ENCODE measurements at regions not wholly inside any gene's neighbourhood (a gene's known extent, or its start where the extent isn't known, plus 50 kb on each side); places are given as distances from the start of the nearest gene placed in this dataset.
"Not testable (repeated sequence)": the region's sequence is repeated elsewhere in the genome, so short reads cannot be mapped to it uniquely, and the experiment has no call there.

GRCh38 chr14:89078021-89078795 lies 253.8 kb downstream of the TTC8 start:
- no peak for DNase-seq

DNA sequence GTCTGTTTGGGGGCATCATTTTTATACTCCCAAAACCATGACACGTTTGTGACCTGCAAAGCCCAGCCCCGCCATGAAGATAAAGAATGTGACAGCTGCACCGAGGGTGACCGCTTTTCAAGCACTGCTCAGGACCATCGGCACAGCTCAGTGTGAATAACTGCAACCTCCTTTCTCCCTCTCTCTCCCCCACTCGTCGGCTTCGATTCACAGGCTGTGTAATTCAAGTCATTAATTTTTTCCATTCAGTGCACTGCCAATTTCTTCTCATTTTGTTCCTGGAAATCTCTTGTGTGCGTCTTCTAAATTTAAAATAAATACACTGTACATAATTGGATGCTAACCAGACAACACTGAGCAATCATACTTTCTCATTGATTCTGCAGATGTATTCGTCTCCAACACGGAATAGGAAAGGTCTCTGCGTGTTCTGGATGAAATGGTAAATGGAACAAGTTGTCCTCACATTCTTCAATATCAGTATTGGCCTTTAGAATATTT lies 260.8 kb downstream of the TTC8 start:
- no peak for DNase-seq

- no peak for DNase-seq
Measured at GRCh38 chr14:89085737-89086382, 261.4 kb downstream of the TTC8 start.

- no peak for DNase-seq
Measured at GRCh38 chr14:89088530-89088929, 264.1 kb downstream of the TTC8 start.

- DNase-seq: no peak
Measured at GRCh38 chr14:89089330-89089729, 264.9 kb downstream of the TTC8 start.

GRCh38 chr14:89091781-89092180 lies 267.3 kb downstream of the TTC8 start:
- no peak for DNase-seq

GRCh38 chr14:89093083-89093730 lies 268.8 kb downstream of the TTC8 start:
- DNase-seq: no peak

- DNase-seq: no peak
Measured at GRCh38 chr14:89095036-89095435, 270.6 kb downstream of the TTC8 start.

GRCh38 chr14:89096946-89097345 lies 272.5 kb downstream of the TTC8 start:
- no peak for DNase-seq

DNA sequence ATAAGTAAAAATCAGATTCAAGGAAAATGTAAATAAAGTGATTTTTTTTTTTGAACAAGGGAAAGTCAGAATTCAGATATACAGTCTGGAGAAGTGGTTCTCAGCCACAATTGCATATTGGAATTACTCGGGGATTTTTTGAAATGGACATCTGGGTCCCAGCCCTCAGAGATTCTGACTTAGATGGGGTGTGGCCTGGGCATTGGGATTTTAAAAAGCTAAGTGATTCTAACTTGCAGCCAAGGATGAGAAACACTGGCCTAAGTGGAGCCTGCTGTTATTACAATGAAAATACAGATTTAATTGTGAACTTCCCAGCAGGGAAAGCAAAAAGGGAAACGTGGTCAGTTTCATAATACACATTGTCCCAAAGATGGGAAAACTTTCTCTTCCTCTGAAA lies 273.8 kb downstream of the TTC8 start:
- no peak for DNase-seq

GRCh38 chr14:89104171-89104817 lies 279.8 kb downstream of the TTC8 start:
- DNase-seq: not testable (repeated sequence)

DNA sequence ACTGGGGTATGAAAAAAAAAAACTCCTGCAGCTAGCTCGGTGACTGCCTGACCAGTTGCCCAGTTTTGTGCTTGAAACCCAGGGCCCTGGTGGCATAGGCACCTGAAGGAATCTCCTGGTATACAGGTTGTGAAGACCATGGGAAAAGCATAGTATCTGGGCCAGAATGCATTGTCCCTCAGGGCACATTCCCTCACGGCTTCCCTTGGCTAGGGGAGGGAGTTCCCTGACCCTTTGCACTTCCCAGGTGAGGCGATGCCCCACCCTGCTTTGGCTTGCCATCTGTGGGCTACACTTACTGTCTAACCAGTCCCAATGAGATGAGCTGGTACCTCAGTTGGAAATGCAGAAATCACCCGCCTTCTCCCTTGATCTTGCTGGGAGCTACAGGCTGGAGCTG lies 280.4 kb downstream of the TTC8 start:
- not testable (repeated sequence) for DNase-seq

Data from hematopoietic multipotent progenitor cell treated with erythropoietin and hydrocortisone succinate and interleukin-3 and kit ligand, for 8 days (in vitro differentiated cells).